DMS 273 treated with DMSO at 0.1 percent for 48 hours (cell line): ENCODE measurements at regions not wholly inside any gene's neighbourhood (a gene's known extent, or its start where the extent isn't known, plus 50 kb on each side); places are given as distances from the start of the nearest gene placed in this dataset.
"Not testable (repeated sequence)": the region's sequence is repeated elsewhere in the genome, so short reads cannot be mapped to it uniquely, and the experiment has no call there.

ENCODE experiments used
- DNase-seq: peaks from one replicate; lab custom pipeline; 2025; lab: John Stamatoyannopoulos, UW

DNA sequence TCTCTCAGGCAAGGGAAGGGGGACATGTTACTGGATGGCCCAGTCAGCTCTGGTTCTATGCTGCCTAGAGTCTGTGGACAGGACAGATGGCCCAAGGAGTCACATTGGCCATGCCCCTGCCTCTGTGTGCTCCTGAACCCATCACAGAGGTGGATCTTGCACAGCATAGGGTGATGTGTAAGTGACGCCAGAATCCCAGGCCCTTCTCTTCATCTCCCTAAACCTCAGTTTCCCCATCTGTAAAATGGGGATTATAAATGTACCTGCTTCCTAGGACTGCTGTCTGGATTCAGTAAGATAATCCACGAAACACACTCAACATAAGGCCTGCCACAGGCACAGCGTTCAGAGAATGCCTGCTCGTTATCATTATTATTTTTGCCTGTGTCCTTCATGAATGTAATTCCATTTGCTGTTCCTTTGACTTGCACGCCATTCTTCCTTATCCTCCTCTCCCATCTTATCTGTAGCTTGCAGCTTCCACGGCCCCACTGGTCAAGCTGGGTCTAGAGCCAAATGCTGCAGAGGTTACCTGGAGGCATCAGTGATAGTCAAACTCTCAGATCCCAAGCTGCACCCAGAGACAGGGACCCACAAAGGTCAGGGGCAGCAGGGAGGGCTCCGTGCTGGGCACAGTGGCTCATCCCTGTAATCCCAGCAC is 207.0 kb downstream of the MN1 start:
- DNase-seq = no peak

DNA sequence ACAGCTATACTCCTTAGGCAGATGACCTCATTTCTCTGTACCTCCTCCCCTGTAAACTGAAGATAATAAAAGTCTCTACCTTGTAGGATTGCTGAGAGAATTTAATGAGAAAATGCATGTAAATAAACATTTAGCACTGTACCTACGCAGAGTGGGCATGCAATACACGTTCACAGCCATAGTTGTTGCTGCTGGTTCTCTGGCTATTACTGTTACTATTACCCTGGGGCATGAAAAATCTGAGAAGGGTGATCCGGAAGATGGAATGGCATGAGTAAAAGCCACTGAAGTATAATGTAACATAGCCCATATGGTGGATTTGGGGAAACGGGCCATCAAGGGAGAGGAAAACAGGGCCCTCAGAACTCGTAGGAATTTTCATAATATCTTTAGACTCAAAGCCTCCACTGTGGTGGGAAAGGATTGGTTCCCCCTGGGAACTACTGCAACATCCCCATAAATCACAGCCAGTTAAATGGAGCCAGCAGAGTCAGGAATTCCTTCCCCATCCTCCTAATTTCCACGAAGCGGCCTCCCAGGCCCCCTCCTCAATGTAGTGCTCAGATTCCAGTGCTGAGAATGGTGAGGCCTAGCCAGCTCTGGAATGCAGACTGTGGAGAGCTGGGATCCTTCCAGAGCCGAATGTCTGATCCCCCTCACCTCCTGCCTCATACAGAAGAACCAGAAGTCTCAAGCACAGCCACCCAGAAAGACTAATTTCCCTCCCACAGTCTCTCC is 205.3 kb downstream of the MN1 start:
- DNase-seq = no peak

DNA sequence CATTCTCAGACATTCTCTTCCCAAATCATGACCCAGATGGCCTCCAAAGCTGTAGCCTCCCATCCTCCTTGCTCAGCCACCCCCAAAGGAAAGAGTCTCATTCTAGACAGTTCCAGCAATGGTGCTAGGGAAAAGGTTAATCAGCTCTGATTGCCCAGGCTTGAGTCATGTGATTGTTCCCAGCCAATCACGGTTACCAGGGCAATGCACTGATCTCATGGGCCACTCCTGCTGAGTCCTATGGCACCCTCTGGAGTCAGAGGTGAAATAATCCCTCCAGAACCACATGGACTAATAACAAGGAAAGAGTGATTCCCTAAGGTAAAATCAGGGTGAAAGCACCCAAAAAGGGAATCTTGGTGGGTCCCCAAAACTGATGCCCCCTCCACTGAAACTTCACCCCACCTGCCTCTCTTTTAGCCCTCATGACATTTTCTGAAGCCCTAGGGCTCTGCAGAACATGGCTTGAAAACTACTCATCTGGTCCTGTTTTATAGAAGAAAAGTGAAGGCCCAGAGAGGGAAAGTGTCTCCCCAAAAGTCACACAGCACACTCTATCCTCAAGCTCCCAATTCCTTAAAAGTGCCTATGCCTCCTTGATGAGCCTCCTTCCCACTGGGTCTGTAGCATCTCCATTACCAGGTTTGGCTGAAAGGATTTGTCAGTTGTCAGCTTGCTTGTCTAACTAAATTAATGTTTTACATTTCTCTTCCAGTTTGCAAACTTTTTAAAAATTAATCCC is 203.7 kb downstream of the MN1 start:
- DNase-seq = no peak

DNA sequence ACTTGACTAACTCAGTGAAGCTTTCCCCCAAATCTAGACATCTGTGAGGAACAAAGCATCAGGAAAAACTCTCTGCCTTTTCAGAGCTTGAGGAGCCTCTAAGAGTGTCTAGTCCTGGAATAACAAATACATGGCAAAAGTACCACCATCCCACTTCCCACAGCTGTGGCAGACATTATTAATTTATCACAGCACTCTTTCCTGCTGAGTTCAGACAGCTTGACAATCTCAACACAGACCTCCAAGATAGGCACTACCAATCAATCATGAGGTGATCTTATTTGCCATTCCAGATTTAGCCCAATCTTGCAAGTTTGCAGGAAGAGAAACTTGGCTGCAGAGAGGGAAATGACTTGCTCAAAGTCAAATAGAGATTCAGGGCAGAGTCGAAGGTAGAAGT is 202.8 kb downstream of the MN1 start:
- DNase-seq = no peak

DNA sequence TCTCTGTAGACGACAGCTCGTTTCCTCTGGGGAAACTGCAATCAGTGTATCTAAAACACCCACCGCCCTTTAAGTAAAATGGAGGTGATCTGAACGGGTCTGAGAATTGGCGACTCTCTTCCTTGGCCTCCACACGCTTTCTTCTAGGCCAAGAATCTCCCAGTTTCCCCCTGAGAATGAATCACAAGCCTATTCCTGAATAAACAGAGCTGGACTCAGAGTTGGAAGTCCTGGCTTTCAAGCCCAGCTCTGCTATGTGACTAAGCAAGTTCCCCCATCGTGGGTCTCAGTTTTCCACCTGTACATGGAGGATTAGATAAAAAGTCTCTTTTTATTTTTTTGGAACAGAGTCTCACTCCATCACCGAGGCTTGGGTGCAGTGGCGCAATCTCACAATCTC is 200.4 kb downstream of the MN1 start:
- DNase-seq = no peak

DNA sequence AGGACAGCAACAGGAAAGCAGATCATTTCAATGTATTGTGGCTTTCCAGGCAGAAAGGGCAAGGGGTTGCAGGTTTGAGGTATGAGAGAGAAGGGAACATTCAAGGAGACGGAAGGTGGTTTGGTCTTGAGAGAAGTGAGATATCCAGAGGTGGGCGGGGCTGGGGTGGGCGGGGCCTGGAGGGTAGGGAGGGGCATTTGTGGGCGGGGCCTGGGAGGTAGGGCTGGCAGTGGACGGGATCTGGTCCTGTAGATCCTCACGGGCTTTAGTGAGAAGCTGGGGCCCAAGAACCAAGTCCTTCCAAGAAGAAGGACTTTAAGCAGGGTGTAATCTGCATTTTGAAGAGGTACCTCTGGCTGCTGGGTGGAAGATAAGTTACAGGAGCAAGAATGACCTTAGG is 199.2 kb downstream of the MN1 start:
- no peak for DNase-seq

DNA sequence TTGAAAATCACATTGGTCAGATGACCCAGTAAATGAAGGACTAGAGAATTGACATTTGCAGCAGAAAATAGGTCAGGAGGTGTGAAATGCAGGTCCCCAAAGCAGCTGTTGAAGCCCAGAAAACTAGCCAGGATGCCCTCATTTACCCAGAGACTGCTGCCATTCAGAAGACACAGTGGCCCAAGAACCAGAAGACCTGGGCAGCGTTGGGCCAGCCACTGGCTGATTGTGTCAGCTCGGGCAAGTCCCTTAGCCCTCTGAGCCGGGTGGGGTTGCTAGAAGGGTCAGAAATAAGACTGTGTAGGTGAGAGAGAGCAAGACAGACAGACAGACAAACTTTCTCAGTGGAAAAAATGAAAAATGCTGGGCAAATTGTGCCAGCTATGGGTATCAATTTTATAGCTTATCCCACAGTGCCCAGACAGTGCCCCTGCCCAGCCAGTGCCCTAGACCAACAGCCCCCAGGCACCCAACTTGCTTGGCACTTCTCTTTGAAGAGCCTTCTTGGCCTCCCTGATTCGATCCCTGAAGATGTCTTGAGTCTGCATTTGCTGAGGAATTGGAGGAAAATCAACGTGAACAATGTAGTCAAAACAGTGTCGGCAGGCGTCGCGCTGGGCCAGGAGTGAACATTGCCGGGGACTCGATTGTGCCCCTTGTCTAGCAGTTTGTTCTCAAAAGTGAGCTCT is 198.3 kb downstream of the MN1 start:
- DNase-seq = no peak

DNA sequence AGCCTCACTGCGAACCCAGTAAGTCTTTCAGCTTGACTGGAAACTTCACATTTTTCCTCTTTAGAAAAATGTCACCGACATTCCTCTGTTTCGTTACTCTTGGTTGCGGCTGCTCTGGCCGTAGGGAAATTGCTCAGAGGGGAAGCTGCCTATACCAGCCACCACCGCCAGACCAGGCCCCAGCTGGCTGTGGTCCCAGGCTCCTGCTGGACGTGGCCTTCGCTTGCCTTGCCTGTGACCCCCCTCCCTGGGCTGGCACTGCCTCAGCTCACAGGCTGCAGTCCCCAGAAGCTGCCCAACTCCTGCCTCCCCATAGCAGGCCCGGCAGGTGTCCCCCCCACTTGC is 197.8 kb downstream of the MN1 start:
- DNase-seq = no peak

DNA sequence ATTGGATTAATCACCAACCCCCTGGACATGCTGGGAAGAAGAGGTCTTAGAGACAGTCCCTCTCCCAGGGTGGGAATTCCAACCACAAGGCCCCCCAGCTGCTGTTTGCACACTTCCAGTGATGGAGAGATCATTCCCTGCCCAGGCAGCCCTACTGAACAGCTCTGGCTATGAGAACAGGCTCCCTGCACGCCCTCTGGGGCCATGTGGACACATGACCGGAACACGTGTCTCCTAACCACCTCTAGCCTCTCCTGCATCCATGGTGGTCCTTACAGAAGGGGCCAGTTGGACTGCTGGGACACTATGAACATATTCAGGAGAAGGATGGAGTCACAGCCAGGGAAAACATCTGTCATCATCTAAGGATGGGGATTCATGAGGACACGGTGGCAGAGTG is 196.2 kb downstream of the MN1 start:
- no peak for DNase-seq

DNA sequence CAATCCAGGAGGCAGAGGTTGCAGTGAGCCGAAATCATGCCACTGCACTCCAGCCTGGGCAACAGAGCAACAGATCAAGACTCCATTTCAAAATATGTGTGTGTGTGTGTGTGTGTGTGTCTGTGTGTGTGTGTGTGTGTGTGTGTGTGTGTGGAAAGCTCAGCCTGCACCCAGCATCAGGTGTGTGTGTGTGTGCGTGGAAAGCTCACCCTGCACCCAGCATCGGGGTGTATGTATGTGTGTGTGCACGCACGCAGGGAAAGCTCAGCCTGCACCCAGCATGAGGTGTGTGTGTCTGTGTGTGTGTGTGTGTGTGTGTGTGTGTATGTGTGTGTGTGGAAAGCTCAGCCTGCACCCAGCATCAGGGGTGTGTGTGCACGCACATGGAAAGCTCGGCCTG is 193.8 kb downstream of the MN1 start:
- DNase-seq = not testable (repeated sequence)

DNA sequence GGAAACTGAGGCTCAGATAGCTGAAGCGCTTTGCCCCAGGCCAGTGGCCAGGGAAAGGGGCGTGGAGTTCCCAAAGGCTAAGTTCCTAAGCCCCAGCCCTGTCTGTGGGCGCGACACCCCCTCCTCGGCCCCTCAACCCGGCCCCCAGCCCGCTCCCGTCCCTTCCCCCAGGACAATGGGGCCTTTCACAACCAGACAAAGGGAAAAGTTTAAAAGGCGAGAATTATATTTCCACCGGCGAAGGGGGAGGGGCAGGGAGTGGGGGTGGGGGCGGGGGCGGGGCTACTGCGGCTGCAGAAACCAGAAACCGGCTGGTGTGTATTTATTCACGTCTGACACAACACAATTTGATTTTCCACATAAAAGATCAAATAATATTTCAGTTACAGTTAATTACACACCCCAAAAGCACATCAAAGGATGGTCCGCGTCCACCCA is 192.1 kb downstream of the MN1 start:
- DNase-seq = no peak

DNA sequence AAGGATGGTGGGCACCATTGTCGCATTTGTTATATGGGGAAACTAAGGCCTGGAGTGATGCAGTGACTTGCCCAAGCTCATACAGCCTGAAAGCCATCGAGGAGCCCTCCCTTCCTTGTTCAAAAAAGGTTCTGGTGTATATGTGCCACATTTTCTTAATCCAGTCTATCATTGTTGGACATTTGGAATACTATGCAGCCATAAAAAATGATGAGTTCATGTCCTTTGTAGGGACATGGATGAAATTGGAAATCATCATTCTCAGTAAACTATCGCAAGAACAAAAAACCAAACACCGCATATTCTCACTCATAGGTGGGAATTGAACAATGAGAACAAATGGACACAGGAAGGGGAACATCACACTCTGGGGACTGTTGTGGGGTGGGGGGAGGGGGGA is 191.4 kb downstream of the MN1 start:
- not testable (repeated sequence) for DNase-seq

DNA sequence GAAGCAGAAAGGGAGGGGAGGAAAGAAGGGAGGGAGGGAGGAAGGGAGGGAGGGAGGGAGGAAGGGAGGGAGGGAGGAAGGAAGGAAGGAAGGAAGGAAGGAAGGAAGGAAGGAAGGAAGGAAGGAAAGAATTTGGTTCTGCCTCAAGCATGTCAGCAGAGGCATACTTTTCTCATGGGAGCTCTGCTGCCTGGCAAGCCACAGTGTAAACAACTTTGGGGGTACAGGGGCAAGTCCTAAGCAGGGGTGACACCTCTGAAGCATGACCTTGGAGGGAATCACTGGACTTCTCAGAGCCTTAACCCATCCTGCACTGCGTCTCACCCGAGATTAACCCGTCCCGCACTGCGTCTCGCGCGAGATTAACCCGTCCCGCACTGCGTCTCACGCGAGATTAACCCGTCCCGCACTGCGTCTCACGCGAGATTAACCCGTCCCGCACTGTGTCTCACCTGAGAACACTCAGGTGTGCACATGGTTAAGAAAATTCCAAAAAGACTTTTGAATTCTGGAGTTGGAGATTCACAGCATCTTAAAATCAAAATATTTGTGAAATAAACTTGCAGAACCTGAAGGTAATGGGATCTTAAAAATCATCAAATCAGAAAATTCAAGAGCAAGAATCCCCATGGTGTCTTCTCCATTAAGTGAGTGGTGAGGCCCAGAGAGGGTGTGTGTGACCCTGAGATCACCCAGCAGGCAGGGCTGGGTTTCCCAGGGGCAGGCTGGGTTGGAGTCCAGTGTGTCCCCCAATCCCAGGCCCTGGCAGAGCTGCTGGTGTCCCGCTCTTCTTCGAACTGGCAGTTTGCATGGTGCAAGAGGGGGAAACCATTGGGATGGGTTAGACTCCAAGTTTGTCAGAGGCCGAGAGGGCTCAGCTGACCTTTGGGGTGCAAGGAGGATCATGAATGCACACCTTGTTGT is 190.4 kb downstream of the MN1 start:
- DNase-seq = no peak

DNA sequence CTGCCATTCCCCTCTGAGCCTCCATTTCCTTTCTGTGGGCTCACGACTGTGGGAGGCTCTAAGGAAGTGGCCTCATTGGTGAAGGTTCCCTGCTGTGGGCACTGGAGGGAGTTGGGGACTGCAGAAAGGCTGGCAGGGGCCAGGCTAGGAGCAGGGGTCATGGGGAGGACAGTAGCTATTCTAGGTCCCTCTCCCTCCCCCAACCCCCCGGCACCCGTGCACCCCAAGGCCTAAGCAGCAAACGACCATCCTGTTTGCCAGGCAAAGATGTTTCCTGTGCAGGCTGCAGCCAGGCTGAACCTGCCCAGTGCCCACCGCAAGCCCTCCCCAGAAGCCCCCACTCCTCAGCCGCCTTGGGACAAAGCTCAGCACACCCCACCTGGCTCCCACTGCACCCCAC is 189.4 kb downstream of the MN1 start:
- DNase-seq = no peak

DNA sequence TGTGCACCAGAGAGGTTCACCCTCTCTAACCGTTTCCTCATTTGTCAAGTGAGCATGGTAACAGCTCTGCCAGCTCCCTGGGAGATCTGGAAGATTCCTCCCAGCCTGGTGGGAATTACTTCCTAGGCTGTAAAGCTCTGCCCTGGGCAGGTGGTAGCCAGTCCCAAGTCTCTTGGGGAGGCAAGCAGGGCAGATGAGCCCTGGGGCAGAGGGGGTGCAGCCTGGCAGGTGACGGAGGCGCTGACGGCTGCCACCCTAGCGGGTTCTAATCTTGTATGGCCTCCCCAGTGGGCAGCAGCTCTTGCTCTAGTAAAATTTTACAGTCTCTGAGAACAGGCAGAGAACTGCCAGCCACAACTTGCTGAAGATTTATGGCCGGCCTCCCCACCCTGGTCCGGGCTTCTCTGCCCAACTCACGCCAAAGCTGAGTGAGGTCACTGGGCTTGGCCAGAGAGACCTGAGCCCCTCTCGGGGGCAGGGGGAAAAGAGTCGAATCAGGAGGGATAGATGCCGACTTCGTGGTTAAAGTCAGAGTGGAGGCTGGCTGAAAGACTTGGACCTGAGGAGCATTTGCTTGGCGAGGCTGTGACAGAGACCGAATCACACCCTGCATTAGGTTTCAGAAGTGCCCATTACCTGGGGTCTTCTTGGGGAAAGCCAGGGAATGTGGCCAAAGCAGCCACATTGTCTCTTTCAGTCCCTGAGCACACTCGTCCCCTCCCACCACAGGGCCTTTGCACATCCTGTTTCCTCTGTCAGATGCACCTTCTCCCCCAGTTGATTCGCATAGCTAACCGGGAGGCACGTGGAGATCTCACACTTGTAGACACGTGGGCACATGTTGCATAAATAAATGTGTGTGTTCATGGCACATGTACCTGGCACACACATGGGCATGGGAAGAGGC is 188.2 kb downstream of the MN1 start:
- DNase-seq = no peak

DNA sequence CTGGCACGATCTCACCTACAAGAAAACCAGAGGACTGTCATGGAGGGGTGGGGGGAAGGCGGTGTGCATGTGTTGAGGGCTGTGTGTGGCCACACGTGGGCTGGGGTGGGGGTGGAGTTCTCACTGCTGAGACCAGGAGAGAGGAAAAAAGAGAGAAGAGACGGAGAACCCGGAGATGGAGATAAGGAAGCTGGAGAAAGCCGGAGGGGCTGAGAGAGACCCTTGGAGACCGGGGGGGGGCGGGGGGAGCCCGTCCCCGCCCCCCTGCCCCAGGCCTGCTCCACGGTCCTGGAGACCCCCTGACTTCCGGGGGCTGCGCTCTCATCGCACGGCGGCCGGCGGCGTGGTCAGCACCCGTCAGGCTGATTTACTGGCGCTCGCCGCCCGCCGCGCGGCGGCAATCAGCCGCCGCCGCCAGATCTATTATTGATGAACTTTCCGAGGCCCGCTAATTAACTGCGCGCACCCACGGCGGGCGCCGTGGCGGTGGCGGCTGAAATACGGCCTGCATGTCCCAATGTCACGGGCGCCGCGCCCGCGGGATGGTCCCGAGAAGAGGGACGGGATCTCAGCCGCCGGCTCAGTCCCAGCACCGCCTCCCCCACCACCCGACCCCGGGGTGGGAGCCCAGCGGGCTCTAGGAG is 187.4 kb downstream of the MN1 start:
- DNase-seq = no peak

DNA sequence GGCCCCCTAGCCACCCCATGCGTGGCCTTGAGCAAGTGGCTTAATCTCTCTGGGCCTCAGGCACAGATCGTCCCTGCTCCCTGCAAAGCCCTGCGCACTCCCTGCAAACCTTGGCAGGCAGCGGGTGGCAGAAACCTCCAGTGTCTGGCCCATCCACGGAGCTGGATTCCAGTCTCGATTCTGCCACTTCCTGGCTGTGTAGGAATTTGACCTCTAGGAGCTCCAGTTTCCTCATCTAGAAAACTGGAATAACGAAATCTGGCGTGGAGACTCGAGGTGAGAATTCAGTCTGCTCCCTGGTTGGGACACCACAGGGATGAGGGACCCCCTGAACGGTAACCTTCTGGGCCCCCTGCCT is 186.9 kb downstream of the MN1 start:
- no peak for DNase-seq

DNA sequence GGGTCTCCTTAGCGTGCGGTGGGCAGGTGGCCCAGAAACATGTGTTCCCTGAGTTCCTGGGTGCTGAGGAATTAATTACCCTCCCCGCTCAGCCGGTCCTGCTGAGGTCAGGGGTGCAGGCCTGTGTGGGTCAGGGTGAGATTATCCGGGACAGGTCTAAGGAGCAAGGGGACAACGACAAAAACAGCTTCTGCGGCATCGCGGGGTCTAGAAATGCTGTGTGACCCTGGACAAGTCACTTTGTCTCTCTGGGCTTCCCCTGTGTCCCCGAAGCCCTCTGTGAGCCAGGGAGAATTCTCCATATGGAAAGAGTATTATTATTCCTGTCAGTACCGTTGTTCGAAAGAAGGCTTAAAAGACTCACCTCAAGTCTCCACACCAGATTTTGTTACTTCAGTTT is 186.1 kb downstream of the MN1 start:
- no peak for DNase-seq

DNA sequence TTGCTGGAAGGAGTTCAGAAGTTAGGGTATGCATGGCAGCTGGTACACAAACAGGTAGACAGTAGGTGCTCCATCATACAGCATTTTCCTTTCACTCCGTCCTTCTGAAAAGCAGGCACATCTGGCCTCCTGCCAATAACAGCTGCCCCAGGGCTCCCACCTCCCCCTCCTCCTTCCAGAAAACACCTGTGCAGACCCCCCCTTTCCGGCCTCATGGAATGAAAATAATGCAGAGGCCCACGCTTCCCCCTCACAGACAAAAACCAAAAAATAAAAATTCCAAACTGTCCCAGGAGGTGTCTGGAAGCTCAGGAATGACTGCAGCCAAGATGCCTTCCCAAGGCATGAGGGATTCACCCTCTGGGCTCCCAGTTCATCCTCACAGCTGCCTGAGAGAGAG is 185.5 kb downstream of the MN1 start:
- DNase-seq = no peak

DNA sequence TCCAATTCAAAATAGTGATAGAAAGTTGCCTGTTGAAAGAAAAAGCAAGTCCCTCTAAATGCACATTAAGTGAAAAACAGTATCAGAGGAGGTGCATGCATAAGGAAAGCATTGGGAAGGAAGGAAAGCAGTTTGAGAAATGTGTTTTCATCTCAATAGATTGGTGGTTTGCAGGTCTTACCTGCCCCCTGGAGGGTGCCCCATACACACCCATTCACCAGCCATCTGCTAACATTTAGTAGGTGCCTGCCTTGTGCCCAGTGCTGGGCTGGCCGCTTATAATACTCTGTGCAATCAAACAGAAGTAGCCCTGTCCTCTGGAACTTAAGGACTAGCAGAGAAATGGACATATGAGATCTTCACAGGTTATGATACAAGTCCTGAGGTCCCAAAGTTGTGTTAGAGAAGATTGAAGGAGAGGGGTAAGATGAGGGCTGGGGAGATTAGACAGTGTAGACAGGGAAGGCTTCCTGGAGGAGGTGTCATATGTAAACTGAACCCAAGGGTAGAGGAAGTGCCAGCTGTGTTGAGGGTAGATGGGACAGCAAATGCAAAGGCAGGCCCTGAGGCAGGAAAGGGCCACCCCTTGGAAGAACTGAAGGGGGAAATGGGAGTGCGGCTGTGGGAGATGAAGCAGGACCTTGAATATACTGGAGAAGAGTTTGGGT is 184.2 kb downstream of the MN1 start:
- DNase-seq = no peak
